ENCODE measurements at regions not wholly inside any gene's neighbourhood (a gene's known extent, or its start where the extent isn't known, plus 50 kb on each side); places are given as distances from the start of the nearest gene placed in this dataset.
"Not testable (repeated sequence)": the region's sequence is repeated elsewhere in the genome, so short reads cannot be mapped to it uniquely, and the experiment has no call there.

DNA sequence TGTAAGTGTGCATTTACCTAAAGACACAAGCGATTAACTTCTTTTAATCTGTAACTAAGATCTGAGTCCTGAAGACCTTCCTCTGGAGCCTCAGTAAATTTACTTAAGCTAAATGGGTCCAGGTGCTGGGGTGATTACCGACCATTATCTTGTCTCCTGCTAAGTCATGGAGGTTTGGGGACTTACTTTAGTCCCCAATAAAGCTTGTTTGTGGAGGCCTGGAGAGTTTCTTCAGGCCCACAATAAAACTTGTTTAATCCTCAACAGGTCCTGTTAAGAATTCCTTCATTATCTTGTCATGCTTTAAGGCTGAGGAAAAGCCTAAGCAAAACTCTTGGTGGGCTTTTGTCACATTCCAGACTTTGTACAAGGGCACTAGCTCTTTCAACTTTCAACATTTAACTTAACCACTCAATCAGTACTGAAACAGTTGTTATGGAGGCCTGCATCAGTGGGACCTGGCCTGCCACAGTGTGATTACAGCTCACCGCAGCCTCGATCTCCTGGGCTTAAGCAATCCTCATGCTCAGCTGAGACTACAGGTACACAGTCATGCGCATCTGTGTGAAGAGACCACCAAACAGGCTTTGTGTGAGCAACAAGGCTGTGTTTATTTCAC is 84.0 kb downstream of the FMO4 start:
- Histone ChIP-seq H3K36me3 (no peaks in the 10 kb centered on the region), H3K4me1 (ENCODE audit: insufficient read depth) (peaks cover 2% of the 10 kb centered on the region), H3K27ac (no peak overlapping the region), H3K27me3 (no peaks in the 10 kb centered on the region), H3K9me3 (no peaks in the 10 kb centered on the region), H3K4me3 (no peak overlapping the region)
- 85 to 91% (median 89%) methylated on average over 5 of the region's 5 CpGs for WGBS, 3 donors
- no peak for DNase-seq
- intact Hi-C loops (cut with DNase I): no loop called here
- no peak for TF ChIP-seq POLR2A (IDR thresholded peaks at IDR 0.05)
- no peak for TF ChIP-seq EP300 (IDR thresholded peaks at IDR 0.05)

DNA sequence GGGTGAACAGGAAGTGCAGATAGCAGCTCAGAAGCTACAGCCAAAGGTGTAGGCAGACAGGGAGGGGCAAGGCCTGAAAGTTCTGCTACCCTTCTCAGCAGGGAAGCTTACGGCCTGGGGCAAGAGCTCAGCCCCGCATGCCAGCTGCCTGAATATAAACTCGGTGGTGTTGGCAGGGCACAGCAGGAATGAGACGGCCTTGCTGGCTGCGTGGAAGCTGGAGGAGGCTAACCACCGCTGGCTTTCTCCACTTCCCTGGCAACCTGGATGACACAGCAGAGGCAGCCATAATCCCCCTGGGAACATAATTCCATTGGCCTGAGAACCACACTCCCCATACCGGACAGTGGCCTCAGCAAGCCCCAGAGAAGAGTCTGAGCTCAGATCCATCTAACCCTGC is 81.9 kb upstream of the PRRC2C start:
- H3K9me3 ChIP-seq: no peaks in the 10 kb centered on the region
- no peak overlapping the region for H3K27ac ChIP-seq
- H3K4me1 ChIP-seq (ENCODE audit: insufficient read depth): no peaks in the 10 kb centered on the region
- H3K36me3 ChIP-seq: no peaks in the 10 kb centered on the region
- no peak for TF ChIP-seq EP300 (IDR thresholded peaks at IDR 0.05)
- TF ChIP-seq POLR2A (IDR thresholded peaks at IDR 0.05): no peak
- TF ChIP-seq, protein P1, sequence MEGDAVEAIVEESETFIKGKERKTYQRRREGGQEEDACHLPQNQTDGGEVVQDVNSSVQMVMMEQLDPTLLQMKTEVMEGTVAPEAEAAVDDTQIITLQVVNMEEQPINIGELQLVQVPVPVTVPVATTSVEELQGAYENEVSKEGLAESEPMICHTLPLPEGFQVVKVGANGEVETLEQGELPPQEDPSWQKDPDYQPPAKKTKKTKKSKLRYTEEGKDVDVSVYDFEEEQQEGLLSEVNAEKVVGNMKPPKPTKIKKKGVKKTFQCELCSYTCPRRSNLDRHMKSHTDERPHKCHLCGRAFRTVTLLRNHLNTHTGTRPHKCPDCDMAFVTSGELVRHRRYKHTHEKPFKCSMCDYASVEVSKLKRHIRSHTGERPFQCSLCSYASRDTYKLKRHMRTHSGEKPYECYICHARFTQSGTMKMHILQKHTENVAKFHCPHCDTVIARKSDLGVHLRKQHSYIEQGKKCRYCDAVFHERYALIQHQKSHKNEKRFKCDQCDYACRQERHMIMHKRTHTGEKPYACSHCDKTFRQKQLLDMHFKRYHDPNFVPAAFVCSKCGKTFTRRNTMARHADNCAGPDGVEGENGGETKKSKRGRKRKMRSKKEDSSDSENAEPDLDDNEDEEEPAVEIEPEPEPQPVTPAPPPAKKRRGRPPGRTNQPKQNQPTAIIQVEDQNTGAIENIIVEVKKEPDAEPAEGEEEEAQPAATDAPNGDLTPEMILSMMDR (IDR thresholded peaks at IDR 0.05): no peak
- WGBS, 3 donors: 22 to 47% (median 23%) methylated on average over 7 of the region's 7 CpGs
- H3K27me3 ChIP-seq: no peaks in the 10 kb centered on the region
- H3K4me3 ChIP-seq: no peak overlapping the region
- intact Hi-C loops (cut with DNase I): no loop called here
- no peak for DNase-seq

GRCh38 chr1:171405391-171405714 is 80.0 kb upstream of the PRRC2C start:
- TF ChIP-seq POLR2A (IDR thresholded peaks at IDR 0.05): no peak
- TF ChIP-seq EP300 (IDR thresholded peaks at IDR 0.05): no peak
- TF ChIP-seq, protein P1 (IDR thresholded peaks at IDR 0.05): no peak
- Histone ChIP-seq H3K27ac (no peak overlapping the region), H3K4me3 (no peak overlapping the region), H3K27me3 (no peaks in the 10 kb centered on the region), H3K4me1 (ENCODE audit: insufficient read depth) (no peaks in the 10 kb centered on the region), H3K36me3 (no peaks in the 10 kb centered on the region), H3K9me3 (no peaks in the 10 kb centered on the region)
- intact Hi-C loops (cut with DNase I): no loop called here
- no peak for DNase-seq
- WGBS, 3 donors: 88 to 93% (median 92%) methylated on average over 1 of the region's 1 CpG

GRCh38 chr1:171413557-171413956 is 71.8 kb upstream of the PRRC2C start:
- 90 to 96% (median 94%) methylated on average over 6 of the region's 6 CpGs for WGBS, 3 donors

DNA sequence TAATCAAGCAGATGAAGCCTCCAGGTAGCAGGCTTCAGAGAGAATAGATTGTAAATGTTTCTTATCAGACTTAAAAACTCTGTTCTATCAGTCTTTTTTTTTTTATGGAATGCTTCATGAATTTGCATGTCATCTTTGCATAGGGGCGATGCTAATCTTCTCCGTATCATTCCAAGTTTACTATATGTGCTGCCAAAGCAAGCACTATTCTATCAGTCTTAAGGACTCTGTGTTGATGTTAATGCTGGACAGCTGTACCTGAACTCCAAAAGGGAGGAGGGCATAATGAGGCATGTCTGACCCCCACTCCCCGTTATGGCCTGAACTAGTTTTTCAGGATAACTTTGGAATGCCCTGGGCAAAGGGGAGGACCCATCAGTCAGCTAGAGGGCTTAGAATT is 66.8 kb upstream of the PRRC2C start:
- Histone ChIP-seq H3K4me3 (no peak overlapping the region), H3K4me1 (ENCODE audit: insufficient read depth) (no peaks in the 10 kb centered on the region), H3K9me3 (peaks cover 0 to 3% of the 10 kb centered on the region in 2 donors), H3K27ac (no peak overlapping the region), H3K27me3 (no peaks in the 10 kb centered on the region), H3K36me3 (no peaks in the 10 kb centered on the region)
- intact Hi-C loops (cut with DNase I): no loop called here
- WGBS, 3 donors: 57 to 68% (median 61%) methylated on average over 3 of the region's 3 CpGs
- DNase-seq: no peak
- no peak for TF ChIP-seq POLR2A (IDR thresholded peaks at IDR 0.05)
- no peak for TF ChIP-seq EP300 (IDR thresholded peaks at IDR 0.05)
- TF ChIP-seq, protein P1 (IDR thresholded peaks at IDR 0.05): no peak

More at GRCh38 chr1:171413557-171413956, 71.8 kb upstream of the PRRC2C start:
- intact Hi-C loops (cut with DNase I); H3K4me1 ChIP-seq (ENCODE audit: insufficient read depth); H3K27ac ChIP-seq; H3K9me3 ChIP-seq; H3K27me3 ChIP-seq; H3K4me3 ChIP-seq; H3K36me3 ChIP-seq; DNase-seq: not testable (repeated sequence)
